ENCODE measurements at regions not wholly inside any gene's neighbourhood (a gene's known extent, or its start where the extent isn't known, plus 50 kb on each side); places are given as distances from the start of the nearest gene placed in this dataset.
A peak's percentile ranks its signal among the peaks of the same experiment; 100 is the strongest.

DNA sequence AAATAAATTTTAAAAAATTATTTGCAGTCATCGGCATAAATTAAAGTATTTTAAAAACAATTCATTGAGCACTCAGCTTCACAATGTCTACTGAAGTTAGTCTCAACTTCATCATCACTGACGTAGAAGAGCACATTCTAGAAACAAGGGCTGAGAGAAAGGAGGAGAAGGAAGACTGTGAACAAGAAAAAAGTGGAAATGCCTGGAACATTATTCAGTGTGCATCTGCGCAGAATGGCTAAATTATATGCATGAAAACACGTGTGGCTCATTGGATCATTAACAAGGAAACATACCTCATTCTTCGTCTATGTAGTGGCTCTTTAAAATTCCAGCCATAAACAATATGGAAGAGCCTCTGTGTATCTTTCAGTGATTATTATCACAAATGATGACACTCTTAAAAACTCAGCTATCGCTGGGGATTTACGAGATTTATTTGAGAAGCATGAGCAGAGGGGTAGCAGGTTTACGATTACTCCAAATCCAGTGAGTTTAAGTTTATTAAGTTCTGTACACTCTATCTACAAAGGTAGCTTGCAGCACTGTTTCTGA lies 404.2 kb upstream of the CDIN1 start:
- H3K4me1 ChIP-seq (replicated peaks in 1 of 2), result no peaks in the 10 kb centered on the region
- no peaks in the 10 kb centered on the region for H3K9me3 ChIP-seq (replicated peaks in 1 of 3)
- no peaks in the 10 kb centered on the region for H3K27me3 ChIP-seq
- no peak for DNase-seq
- TF ChIP-seq, protein P1, sequence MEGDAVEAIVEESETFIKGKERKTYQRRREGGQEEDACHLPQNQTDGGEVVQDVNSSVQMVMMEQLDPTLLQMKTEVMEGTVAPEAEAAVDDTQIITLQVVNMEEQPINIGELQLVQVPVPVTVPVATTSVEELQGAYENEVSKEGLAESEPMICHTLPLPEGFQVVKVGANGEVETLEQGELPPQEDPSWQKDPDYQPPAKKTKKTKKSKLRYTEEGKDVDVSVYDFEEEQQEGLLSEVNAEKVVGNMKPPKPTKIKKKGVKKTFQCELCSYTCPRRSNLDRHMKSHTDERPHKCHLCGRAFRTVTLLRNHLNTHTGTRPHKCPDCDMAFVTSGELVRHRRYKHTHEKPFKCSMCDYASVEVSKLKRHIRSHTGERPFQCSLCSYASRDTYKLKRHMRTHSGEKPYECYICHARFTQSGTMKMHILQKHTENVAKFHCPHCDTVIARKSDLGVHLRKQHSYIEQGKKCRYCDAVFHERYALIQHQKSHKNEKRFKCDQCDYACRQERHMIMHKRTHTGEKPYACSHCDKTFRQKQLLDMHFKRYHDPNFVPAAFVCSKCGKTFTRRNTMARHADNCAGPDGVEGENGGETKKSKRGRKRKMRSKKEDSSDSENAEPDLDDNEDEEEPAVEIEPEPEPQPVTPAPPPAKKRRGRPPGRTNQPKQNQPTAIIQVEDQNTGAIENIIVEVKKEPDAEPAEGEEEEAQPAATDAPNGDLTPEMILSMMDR (IDR thresholded peaks at IDR 0.05), result no peak
- no peaks in the 10 kb centered on the region for H3K36me3 ChIP-seq (replicated peaks in 1 of 2)
- 81 to 87% (median 84%) methylated on average over 8 of the region's 8 CpGs for whole genome bisulfite sequencing, 4 donors
- no peak overlapping the region for H3K27ac ChIP-seq
- intact Hi-C loops (cut with DNase I), result no loop called here
- H3K4me3 ChIP-seq, result no peak overlapping the region

DNA sequence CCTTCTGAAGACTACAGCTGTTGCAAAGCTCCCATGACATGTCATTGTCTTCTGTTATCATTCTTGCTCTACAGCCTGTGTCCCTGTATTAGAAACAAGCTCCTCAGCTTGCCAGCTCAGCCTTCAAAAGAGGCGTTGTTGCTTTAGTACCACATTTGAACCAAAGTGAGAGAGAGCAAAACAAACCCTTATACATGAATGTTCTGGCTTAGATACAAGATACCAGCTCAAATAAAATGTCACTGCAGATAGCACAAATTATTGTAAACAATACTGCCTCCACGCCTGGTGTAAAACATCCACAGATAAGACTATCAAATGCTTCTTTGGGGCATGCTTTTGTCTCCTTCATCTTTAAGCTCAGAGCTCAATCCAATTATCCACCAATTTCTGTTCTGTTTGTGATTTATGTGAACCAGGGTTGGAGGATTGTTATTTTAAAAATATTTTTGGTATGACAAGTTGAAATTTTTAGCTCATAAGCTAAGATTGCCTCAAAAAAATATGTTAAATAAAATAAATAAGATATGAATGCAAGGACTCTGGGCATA lies 403.6 kb upstream of the CDIN1 start:
- Histone ChIP-seq H3K36me3 (replicated peaks in 1 of 2) (no peaks in the 10 kb centered on the region), H3K9me3 (replicated peaks in 1 of 3) (no peaks in the 10 kb centered on the region), H3K27ac (no peak overlapping the region), H3K4me1 (replicated peaks in 1 of 2) (no peaks in the 10 kb centered on the region), H3K27me3 (no peaks in the 10 kb centered on the region), H3K4me3 (no peak overlapping the region)
- WGBS, 4 donors, result 58 to 68% (median 62%) methylated on average over 2 of the region's 2 CpGs
- TF ChIP-seq POLR2A (IDR thresholded peaks at IDR 0.05), result no peak
- TF ChIP-seq, protein P1 (IDR thresholded peaks at IDR 0.05), result no peak
- intact Hi-C loops (cut with DNase I), result no loop called here
- DNase-seq, result no peak

DNA sequence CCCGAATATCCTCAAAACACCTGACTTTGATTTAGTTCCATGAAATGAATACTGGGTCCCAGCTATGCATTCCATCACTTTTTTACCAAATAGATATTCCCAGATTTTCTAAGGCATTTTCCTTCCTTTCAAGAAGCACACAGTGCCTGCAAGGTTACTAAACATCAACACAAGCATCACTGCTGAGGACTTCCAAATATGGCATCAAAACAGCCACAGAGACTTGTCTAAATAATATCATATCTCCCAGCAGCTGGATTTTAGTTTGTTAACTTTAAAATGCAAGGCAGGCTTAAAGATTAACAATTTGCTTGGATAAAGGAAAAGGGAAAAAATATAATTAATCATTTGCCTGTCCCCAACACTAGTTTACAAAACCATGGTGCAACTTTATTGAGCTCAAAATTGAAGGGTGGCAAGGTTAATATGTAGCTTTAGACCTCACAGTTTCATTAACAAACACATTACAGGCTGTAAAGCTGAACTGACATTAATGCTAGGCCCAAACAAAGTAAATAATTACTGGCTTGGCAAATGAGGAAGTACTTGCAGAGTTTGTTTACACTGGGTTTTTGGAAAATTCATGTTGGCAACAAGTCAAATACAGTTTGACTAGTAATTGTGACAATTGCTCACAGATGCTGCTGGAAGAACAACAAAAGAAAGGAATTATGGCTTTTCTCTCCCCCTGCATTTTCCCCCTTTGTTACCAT lies 401.7 kb upstream of the CDIN1 start:
- intact Hi-C loops (cut with DNase I), result no loop called here
- Histone ChIP-seq H3K4me1 (replicated peaks in 1 of 2) (no peaks in the 10 kb centered on the region), H3K36me3 (replicated peaks in 1 of 2) (no peaks in the 10 kb centered on the region), H3K27me3 (no peaks in the 10 kb centered on the region), H3K27ac (peak overlapping the region in 1 of 5 donors; percentile 3), H3K4me3 (no peak overlapping the region), H3K9me3 (replicated peaks in 1 of 3) (no peaks in the 10 kb centered on the region)
- DNase-seq, result no peak
- 31 to 74% (median 54%) methylated on average over 1 of the region's 1 CpG for WGBS, 4 donors
- no peak for TF ChIP-seq POLR2A (IDR thresholded peaks at IDR 0.05)
- TF ChIP-seq, protein P1 (IDR thresholded peaks at IDR 0.05), result no peak

DNA sequence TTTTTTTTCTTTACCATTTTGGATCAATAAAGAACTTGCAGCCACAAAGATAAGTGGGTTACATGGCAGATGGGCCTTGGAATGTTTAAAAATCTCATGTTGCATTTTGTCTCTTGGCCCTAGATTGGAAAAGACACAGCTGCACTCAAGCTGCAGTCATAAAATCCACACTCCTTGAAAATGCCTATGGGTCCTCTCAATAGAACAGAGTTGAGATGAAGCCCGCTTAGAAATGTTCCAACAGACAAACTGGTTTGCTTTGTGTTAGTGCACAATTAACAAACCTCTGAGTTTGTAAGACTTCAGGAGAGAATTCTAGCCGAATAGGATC lies 401.2 kb upstream of the CDIN1 start:
- DNase-seq, result no peak
- Histone ChIP-seq H3K27ac (no peak overlapping the region), H3K4me3 (no peak overlapping the region), H3K4me1 (replicated peaks in 1 of 2) (no peaks in the 10 kb centered on the region), H3K27me3 (no peaks in the 10 kb centered on the region), H3K36me3 (replicated peaks in 1 of 2) (no peaks in the 10 kb centered on the region), H3K9me3 (replicated peaks in 1 of 3) (no peaks in the 10 kb centered on the region)
- intact Hi-C loops (cut with DNase I), result no loop called here
- TF ChIP-seq POLR2A (IDR thresholded peaks at IDR 0.05), result no peak
- TF ChIP-seq, protein P1 (IDR thresholded peaks at IDR 0.05), result no peak
- WGBS, 4 donors, result 80 to 87% (median 83%) methylated on average over 2 of the region's 2 CpGs

All from adrenal gland (tissue), 9 donors.